ENCODE measurements at regions not wholly inside any gene's neighbourhood (a gene's known extent, or its start where the extent isn't known, plus 50 kb on each side); places are given as distances from the start of the nearest gene placed in this dataset.

DNA sequence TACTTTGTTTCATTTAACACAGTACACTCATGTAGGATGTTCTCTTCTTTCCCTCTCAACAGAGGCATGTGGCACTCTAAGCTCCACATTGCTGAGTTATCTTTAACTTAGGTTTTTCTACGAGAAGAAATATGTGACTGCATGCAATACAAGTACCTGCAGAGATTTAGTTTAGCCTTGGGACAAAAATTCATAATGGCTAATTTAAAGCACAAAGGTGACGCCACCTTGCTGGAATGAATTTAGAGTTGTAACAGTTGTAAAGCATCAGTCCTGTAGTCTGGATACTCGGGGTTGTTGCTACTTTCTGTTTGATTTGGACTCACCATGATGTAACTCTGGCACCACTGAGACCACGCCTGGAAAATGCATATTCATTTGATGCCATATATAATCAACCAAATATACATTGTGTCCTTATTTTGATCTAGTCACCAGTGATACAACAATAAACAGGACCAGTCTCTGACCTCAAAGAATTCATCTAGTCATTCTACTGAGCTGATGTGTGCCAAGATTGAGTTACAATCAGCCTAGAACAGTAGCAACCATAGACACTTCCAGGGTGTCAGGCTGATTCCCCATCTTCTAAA, 451.0 kb upstream of the ZFP42 start:
- in situ Hi-C loops (cut with HindIII; ENCODE audit: low sequenced_read_pairs) = no loop called here

GRCh38 chr4:187547316-187547715, 448.3 kb upstream of the ZFP42 start:
- no peak for DNase-seq (ENCODE audit: low spot score)
- in situ Hi-C loops (cut with HindIII; ENCODE audit: low sequenced_read_pairs) = no loop called here

More for the DNA sequence above, 451.0 kb upstream of the ZFP42 start:
- no peak for DNase-seq (ENCODE audit: low spot score)

DNA sequence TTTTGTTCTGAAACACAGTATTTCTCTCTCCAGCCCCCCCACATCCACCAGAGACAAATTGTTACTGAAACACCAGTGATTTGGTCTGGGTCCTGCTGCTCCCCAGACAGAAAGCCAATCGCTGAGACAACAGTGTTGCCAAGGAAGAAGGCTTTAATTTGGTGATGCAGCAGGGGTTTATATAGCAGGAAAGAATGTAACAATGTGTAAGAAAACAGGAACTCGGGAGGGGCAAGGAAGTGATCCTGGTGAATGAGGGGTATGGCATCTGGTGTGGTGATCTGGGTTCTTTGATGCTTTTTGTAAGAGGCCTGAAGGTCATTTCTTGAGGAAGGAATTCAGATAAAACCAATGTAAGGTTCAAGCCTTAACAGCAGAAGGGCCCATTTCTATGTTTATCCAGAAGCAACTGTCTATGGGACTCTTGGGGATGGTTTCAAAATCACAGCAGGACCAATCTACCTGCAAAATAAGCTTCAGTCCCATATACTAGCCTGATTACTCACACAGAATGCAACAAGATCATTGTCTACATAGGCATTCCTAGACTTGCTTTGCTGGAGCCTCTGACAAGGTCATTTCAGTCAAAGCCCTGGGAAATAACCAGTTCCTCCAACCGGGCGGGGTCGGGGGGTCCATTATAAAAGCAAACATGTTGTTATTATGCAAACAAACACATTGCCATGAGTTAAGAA, 445.2 kb upstream of the ZFP42 start:
- DNase-seq (ENCODE audit: low spot score) = no peak
- in situ Hi-C loops (cut with HindIII; ENCODE audit: low sequenced_read_pairs) = no loop called here

DNA sequence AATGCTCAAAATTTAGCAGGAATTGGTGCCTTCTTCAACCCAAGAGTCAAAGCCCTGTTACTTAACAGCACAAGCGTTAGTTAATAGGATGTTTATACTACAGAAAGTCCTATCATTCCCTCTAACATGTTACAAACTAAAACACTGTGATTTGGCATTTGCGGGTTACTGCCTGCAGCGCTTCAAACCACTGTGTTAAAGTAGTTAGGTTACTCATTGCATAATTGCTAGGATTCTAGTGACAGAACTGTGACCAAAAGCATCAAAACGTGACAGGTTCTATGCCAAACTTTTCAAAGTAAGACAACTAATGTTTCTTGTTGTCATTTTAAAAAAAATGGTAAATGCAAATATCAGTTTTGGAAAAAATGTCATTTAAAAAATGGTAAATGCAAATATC, 442.8 kb upstream of the ZFP42 start:
- in situ Hi-C loops (cut with HindIII; ENCODE audit: low sequenced_read_pairs) = no loop called here
- no peak for DNase-seq (ENCODE audit: low spot score)

- DNase-seq (ENCODE audit: low spot score) = no peak
- in situ Hi-C loops (cut with HindIII; ENCODE audit: low sequenced_read_pairs) = no loop called here
Observed at GRCh38 chr4:187555174-187555573, 440.4 kb upstream of the ZFP42 start.

DNA sequence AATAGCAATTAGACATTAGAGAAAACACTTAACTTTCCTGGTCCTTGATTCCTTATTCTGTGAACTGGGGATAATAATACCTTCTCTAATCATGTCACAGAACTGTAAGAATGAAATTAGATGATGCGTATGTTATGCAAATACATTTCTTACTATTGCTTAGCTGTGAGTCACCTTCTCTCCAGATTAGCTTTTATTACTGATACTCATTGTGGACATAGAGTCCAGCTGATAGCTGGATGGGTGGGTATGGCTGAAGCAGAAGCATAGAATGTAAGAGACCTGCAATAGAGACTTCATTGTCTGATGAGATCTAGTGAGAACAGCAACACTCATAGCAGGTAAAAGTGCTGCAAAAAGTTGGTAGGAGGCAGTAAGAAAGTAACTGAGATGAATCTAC, 437.2 kb upstream of the ZFP42 start:
- DNase-seq (ENCODE audit: low spot score) = no peak
- in situ Hi-C loops (cut with HindIII; ENCODE audit: low sequenced_read_pairs) = no loop called here

DNA sequence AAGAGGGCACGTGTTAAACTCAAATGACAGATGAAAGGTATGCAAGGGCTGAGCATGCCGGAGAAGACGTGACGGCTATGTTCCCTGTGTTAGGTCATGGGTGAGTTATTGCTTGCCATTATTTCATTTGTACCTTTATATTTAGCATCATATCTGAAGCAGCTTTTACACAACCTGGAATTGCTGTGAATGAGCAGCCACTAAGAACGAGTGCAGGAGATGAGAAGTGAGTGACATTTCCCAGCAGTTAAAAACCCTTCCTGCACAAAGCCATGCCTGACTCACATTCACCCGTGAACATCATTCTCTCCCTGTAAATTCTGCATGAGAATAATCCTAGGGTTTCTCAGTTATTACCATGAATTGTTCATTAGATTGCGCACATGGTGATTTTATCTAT, 433.2 kb upstream of the ZFP42 start:
- DNase-seq (ENCODE audit: low spot score) = no peak
- in situ Hi-C loops (cut with HindIII; ENCODE audit: low sequenced_read_pairs) = no loop called here

- in situ Hi-C loops (cut with HindIII; ENCODE audit: low sequenced_read_pairs) = no loop called here
- no peak for DNase-seq (ENCODE audit: low spot score)
Observed at GRCh38 chr4:187565416-187565815, 430.2 kb upstream of the ZFP42 start.

- DNase-seq (ENCODE audit: low spot score) = no peak
- in situ Hi-C loops (cut with HindIII; ENCODE audit: low sequenced_read_pairs) = no loop called here
Observed at GRCh38 chr4:187569871-187570270, 425.7 kb upstream of the ZFP42 start.

- DNase-seq (ENCODE audit: low spot score) = no peak
- in situ Hi-C loops (cut with HindIII; ENCODE audit: low sequenced_read_pairs) = no loop called here
Observed at GRCh38 chr4:187575706-187576105, 419.9 kb upstream of the ZFP42 start.

DNA sequence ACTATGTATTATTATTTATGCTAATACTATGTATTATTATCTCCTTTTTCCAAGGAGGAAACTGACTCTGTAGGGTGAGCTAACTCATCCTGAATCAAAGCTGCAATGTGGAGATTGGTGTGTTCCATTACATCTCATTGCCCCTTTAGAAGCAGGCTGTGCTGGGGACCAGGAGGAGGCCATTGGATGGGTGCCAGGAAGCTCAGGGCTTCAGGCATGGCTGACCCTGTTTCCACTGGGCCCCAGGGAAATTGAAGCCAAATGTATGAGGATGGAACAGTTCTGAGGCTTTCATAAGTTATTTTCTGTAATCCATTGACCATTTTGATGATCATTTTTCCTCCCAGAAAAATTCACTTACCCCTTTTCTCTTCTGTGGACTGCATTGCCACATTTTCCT, 418.8 kb upstream of the ZFP42 start:
- in situ Hi-C loops (cut with HindIII; ENCODE audit: low sequenced_read_pairs) = no loop called here
- DNase-seq (ENCODE audit: low spot score) = peak; percentile 54

DNA sequence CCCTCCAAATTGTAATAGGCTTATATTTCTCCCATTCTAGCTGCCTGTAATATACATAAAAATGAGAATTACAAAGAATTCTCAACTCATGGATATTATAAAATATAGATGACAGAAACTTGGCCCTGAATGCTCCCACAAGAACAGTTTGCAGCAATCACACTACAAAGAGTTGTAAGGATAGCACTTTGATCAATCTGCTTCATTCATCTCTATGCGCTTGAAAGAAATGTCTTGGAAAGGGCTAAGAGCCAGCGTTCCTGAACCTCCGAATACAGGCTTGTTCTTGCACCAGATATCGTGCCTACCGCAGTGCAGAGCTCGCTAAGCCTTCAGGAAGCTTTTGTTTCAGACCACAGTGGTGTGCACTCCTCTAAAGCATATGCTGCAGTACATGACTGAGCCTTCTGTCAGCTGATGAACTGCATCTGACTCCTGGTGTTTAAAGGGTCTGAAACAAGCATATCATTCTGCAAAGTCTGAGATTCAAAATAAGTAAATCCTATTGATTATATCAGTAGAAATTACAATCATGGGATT, 417.6 kb upstream of the ZFP42 start:
- no peak for DNase-seq (ENCODE audit: low spot score)
- in situ Hi-C loops (cut with HindIII; ENCODE audit: low sequenced_read_pairs) = no loop called here

DNA sequence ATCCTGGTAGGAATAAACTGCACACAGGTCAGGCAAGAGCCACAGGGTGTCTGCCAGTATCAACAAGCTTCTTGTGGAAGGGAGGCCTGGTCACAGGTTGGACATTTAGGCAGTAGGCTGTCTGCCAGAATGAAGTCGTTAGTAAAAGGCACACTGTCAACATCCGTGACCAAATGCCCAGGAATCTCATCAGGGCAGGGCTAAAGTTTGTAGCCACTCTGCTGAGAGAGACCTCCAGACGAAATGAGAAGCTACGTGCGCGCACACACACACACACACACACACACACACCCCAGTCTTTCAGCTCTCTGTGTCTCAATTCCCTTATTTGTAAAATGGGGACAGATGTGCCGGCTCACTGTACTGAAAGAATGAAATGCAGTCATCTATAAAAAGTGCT, 408.7 kb upstream of the ZFP42 start:
- in situ Hi-C loops (cut with HindIII; ENCODE audit: low sequenced_read_pairs) = no loop called here
- no peak for DNase-seq (ENCODE audit: low spot score)

DNA sequence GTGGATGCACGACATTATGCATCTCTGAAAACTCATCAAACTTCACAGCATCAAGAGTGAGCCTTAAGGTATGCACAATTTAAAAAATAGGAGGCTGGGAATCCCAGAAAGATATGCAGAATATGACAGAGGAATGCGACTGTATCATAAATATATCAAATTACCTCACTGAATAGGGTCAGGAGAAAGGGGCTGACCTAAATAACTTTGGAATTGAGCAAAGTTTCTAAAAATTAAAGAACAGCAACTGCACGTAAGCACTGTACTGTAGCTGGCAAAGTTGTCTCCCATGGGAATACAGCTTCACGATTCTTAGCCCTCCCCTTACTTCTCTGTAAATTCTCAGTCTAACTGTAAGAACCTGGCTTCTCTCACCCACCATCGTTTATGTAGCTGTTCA, 397.4 kb upstream of the ZFP42 start:
- in situ Hi-C loops (cut with HindIII; ENCODE audit: low sequenced_read_pairs) = no loop called here
- no peak for DNase-seq (ENCODE audit: low spot score)

- in situ Hi-C loops (cut with HindIII; ENCODE audit: low sequenced_read_pairs) = no loop called here
- peak; percentile 32 for DNase-seq (ENCODE audit: low spot score)
Observed at GRCh38 chr4:187602339-187603092, 393.1 kb upstream of the ZFP42 start.

DNA sequence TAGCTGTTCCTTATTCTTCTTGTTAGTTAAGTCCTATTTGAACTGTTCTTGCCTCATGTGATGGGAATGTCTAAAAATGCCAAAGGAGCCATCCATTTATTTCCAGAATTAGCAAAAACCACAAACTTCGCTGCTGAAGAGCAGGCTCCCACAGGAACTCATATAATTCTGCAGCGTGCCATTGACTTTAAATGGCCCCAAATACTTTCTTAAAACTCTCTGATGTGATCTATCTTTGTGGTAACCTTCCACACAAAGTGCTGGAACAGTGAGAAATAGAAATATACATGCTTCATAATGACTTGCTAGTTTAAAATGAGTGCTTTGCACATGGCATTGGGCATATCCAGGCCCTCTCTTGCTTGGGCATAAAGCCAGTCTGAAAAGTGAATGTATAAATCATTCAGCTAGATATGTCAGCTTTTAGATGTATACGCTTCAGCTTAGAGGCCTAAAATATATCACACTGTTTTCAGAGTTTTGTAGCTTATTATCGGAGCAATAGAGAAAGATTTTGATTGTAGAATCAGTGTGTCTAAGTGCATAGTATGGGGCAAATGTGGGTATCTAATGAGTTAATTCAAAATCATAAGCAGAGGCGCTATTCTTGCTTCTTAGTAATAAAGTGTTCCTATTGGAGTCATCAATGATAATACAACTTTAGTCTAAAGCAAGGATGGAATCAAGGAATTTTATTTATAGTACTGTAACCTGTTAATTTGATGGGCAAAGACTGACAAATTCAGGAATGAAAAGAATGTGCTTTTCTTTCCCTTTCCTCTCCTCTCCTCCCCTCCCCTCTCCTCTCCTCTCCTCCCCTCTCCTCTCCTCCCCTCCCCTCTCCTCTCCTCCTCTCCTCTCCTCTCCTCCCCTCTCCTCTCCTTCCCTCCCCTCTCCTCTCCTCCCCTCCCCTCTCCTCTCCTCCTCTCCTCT, 392.2 kb upstream of the ZFP42 start:
- no peak for DNase-seq (ENCODE audit: low spot score)
- in situ Hi-C loops (cut with HindIII; ENCODE audit: low sequenced_read_pairs) = no loop called here

GRCh38 chr4:187604984-187605383, 390.6 kb upstream of the ZFP42 start:
- no peak for DNase-seq (ENCODE audit: low spot score)
- in situ Hi-C loops (cut with HindIII; ENCODE audit: low sequenced_read_pairs) = no loop called here

GRCh38 chr4:187606581-187606980, 389.0 kb upstream of the ZFP42 start:
- DNase-seq (ENCODE audit: low spot score) = peak; percentile 4
- in situ Hi-C loops (cut with HindIII; ENCODE audit: low sequenced_read_pairs) = no loop called here

- in situ Hi-C loops (cut with HindIII; ENCODE audit: low sequenced_read_pairs) = no loop called here
Observed at GRCh38 chr4:187608001-187608421, 387.6 kb upstream of the ZFP42 start.

More at GRCh38 chr4:187608001-187608421, 387.6 kb upstream of the ZFP42 start:
- DNase-seq (ENCODE audit: low spot score) = no peak
